Activated naive CD8-positive, alpha-beta T cell treated with anti-CD3 and anti-CD28 coated beads, Interleukin-2, amount 10 ng/mL, durations not matched to agents 7 days and 5 days (primary cell): ENCODE measurements at regions not wholly inside any gene's neighbourhood (a gene's known extent, or its start where the extent isn't known, plus 50 kb on each side); places are given as distances from the start of the nearest gene placed in this dataset.

Source experiments
- ATAC-seq: fragments of 150-1000 bp; cut with Tn5 transposase; one replicate; pipeline ENCODE4 v1.10.0; 2021; ENCODE audit warnings: low read depth, moderate library complexity
- POLR2A ChIA-PET: fragments of 350-600 bp; sonication (Branson Sonifier 250); formaldehyde crosslinking; loops from one replicate; lab custom pipeline; 2021; ENCODE audit warnings: antibody characterized with exemption; lab: Charles Lee
- DNase-seq: peaks from one replicate; pipeline ENCODE4 v3.0.0; 2021
- H3K27ac Mint-ChIP-seq: one replicate; pipeline ENCODE4 v1.8.0; 2022; ENCODE audit warnings: mild to moderate bottlenecking, mixed read lengths
- H3K27me3 Mint-ChIP-seq: one replicate; pipeline ENCODE4 v1.8.0; 2022; ENCODE audit warnings: mild to moderate bottlenecking, moderate library complexity, mixed read lengths
- H3K36me3 Mint-ChIP-seq: one replicate; pipeline ENCODE4 v1.8.0; 2021; ENCODE audit warnings: mild to moderate bottlenecking, mixed read lengths
- H3K4me1 Mint-ChIP-seq: one replicate; pipeline ENCODE4 v1.8.0; 2021; ENCODE audit warnings: mixed read lengths
- H3K4me3 Mint-ChIP-seq: one replicate; pipeline ENCODE4 v1.8.0; 2022; ENCODE audit warnings: mild to moderate bottlenecking, moderate library complexity, mixed read lengths
- H3K9me3 Mint-ChIP-seq: one replicate; pipeline ENCODE4 v1.8.0; 2021; ENCODE audit warnings: mixed read lengths

GRCh38 chr4:32950866-32951265, 2230.7 kb downstream of the PCDH7 start:
- Mint-ChIP-seq H3K9me3 (peaks cover 6% of the 10 kb centered on the region), H3K36me3 (no peaks in the 10 kb centered on the region), H3K4me1 (no peaks in the 10 kb centered on the region), H3K4me3 (no peak overlapping the region), H3K27me3 (no peaks in the 10 kb centered on the region), H3K27ac (no peak overlapping the region)
- no peak for DNase-seq
- POLR2A ChIA-PET, result no interaction called here
- ATAC-seq, result no peak

- POLR2A ChIA-PET, result no interaction called here
- H3K36me3 Mint-ChIP-seq, result no peaks in the 10 kb centered on the region
- no peak for ATAC-seq
- H3K9me3 Mint-ChIP-seq, result no peaks in the 10 kb centered on the region
- H3K4me1 Mint-ChIP-seq, result no peaks in the 10 kb centered on the region
- H3K27me3 Mint-ChIP-seq, result no peaks in the 10 kb centered on the region
- DNase-seq, result no peak
- H3K27ac Mint-ChIP-seq, result no peak overlapping the region
- no peak overlapping the region for H3K4me3 Mint-ChIP-seq
Measured at GRCh38 chr4:32958586-32958985, 2238.4 kb downstream of the PCDH7 start.

- Mint-ChIP-seq H3K4me3 (no peak overlapping the region), H3K9me3 (no peaks in the 10 kb centered on the region), H3K4me1 (no peaks in the 10 kb centered on the region), H3K36me3 (no peaks in the 10 kb centered on the region), H3K27ac (no peak overlapping the region), H3K27me3 (no peaks in the 10 kb centered on the region)
- POLR2A ChIA-PET, result no interaction called here
- ATAC-seq, result no peak
- DNase-seq, result no peak
Measured at GRCh38 chr4:32962100-32962499, 2241.9 kb downstream of the PCDH7 start.

- no peak for DNase-seq
- no peaks in the 10 kb centered on the region for H3K4me1 Mint-ChIP-seq
- H3K4me3 Mint-ChIP-seq, result no peak overlapping the region
- POLR2A ChIA-PET, result no interaction called here
- H3K9me3 Mint-ChIP-seq, result peaks cover 5% of the 10 kb centered on the region
- H3K27me3 Mint-ChIP-seq, result no peaks in the 10 kb centered on the region
- H3K36me3 Mint-ChIP-seq, result no peaks in the 10 kb centered on the region
- H3K27ac Mint-ChIP-seq, result no peak overlapping the region
- ATAC-seq, result no peak
Measured at GRCh38 chr4:32985256-32985655, 2265.1 kb downstream of the PCDH7 start.

GRCh38 chr4:32986236-32986635, 2266.1 kb downstream of the PCDH7 start:
- Mint-ChIP-seq H3K27me3 (no peaks in the 10 kb centered on the region), H3K4me1 (no peaks in the 10 kb centered on the region), H3K4me3 (no peak overlapping the region), H3K9me3 (peaks cover 5% of the 10 kb centered on the region), H3K36me3 (no peaks in the 10 kb centered on the region), H3K27ac (no peak overlapping the region)
- POLR2A ChIA-PET, result no interaction called here
- DNase-seq (no peak), ATAC-seq (no peak)

GRCh38 chr4:32987111-32987510, 2266.9 kb downstream of the PCDH7 start:
- POLR2A ChIA-PET, result no interaction called here
- Mint-ChIP-seq H3K4me1 (no peaks in the 10 kb centered on the region), H3K36me3 (no peaks in the 10 kb centered on the region), H3K4me3 (no peak overlapping the region), H3K27ac (no peak overlapping the region), H3K9me3 (peaks cover 1% of the 10 kb centered on the region), H3K27me3 (no peaks in the 10 kb centered on the region)
- DNase-seq (no peak), ATAC-seq (no peak)

DNA sequence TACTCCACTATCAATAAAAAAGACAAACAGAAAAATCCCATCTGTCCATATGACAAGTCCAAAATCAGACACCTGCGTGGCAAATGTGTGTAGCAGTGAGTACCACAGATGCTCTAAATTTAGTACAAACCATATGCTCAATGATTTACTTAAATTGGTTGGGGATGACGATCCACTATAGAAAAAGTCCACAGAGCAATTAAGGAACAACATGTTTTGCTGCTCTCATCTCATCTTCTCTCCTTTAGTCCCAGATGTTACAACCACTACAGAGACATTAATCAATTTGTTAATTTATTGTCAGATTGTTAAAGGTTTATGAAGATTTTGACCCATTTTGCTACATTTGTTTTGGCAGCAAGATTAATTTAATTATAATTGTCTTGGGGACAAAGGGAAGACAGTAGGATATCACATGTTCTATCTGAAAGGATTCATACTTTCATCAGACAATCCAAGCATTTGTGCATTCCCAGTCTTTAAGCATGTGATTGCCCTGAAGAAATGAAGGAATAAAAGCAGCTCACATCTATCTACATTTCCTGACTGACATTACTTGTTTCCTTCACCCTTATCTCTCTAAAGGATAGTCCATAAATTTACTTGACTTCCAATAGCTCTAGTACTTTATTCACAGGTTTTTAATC, 2268.1 kb downstream of the PCDH7 start:
- no peak overlapping the region for H3K27ac Mint-ChIP-seq
- POLR2A ChIA-PET, result no interaction called here

GRCh38 chr4:32991663-32992062, 2271.5 kb downstream of the PCDH7 start:
- Mint-ChIP-seq H3K27me3 (no peaks in the 10 kb centered on the region), H3K27ac (no peak overlapping the region), H3K36me3 (no peaks in the 10 kb centered on the region), H3K4me1 (no peaks in the 10 kb centered on the region), H3K4me3 (no peak overlapping the region), H3K9me3 (peaks cover 1% of the 10 kb centered on the region)
- no peak for DNase-seq
- POLR2A ChIA-PET, result no interaction called here
- ATAC-seq, result no peak

More for the DNA sequence above, 2268.1 kb downstream of the PCDH7 start:
- no peak overlapping the region for H3K4me3 Mint-ChIP-seq
- H3K36me3 Mint-ChIP-seq, result no peaks in the 10 kb centered on the region
- peaks cover 1% of the 10 kb centered on the region for H3K9me3 Mint-ChIP-seq
- no peaks in the 10 kb centered on the region for H3K27me3 Mint-ChIP-seq
- DNase-seq (no peak), ATAC-seq (no peak)
- H3K4me1 Mint-ChIP-seq, result no peaks in the 10 kb centered on the region

GRCh38 chr4:32994981-32995881, 2275.1 kb downstream of the PCDH7 start:
- Mint-ChIP-seq H3K9me3 (peaks cover 5% of the 10 kb centered on the region), H3K27ac (no peak overlapping the region), H3K36me3 (no peaks in the 10 kb centered on the region), H3K4me1 (no peaks in the 10 kb centered on the region), H3K4me3 (no peak overlapping the region), H3K27me3 (no peaks in the 10 kb centered on the region)
- ATAC-seq (no peak), DNase-seq (no peak)
- POLR2A ChIA-PET, result no interaction called here

DNA sequence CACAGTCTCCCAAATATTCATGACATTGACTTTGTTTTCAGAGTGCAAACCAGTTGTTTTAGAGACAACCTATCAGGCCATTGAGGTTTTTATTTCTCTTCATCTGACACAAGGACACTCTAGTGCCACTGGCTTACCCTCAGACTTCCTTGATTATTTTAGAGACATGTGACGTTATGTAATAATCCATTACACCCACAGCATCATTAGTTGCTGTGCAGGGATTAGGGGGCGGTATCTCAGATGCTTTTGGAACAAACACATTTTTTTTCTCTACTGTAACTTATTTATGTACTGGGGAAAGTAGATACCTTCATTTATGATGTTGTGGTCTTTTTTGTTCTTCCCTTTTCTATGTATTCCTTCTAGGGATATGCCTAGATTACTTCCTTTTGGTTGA, 2293.1 kb downstream of the PCDH7 start:
- no peak overlapping the region for H3K27ac Mint-ChIP-seq
- H3K4me1 Mint-ChIP-seq, result no peaks in the 10 kb centered on the region

GRCh38 chr4:33025236-33025635, 2305.1 kb downstream of the PCDH7 start:
- DNase-seq (no peak), ATAC-seq (no peak)
- Mint-ChIP-seq H3K27me3 (no peaks in the 10 kb centered on the region), H3K4me3 (no peak overlapping the region), H3K27ac (no peak overlapping the region), H3K4me1 (no peaks in the 10 kb centered on the region), H3K36me3 (no peaks in the 10 kb centered on the region), H3K9me3 (peaks cover 2% of the 10 kb centered on the region)
- POLR2A ChIA-PET, result no interaction called here

More for the DNA sequence above, 2293.1 kb downstream of the PCDH7 start:
- H3K9me3 Mint-ChIP-seq, result peaks cover 2% of the 10 kb centered on the region
- POLR2A ChIA-PET, result no interaction called here
- H3K27me3 Mint-ChIP-seq, result no peaks in the 10 kb centered on the region
- DNase-seq (no peak), ATAC-seq (no peak)
- no peak overlapping the region for H3K4me3 Mint-ChIP-seq
- no peaks in the 10 kb centered on the region for H3K36me3 Mint-ChIP-seq

DNA sequence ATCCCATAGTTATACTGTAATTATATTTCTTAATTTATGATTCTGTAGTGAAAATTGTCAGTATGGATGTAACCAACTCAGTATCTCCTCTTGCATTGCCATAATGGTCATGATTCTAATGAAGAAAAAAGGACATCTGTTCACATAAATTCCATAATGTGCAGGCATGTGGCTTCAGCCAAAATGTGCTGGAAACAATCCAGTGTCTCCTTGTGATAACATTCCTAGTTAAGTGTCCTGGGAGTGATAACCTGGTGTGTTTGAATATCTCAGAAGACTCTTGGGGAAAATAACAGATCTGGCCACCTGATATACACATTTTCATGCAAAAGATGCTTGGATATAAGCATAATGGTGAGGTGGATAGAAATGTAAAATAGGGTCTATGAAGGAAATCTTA, 2309.8 kb downstream of the PCDH7 start:
- Mint-ChIP-seq H3K27me3 (no peaks in the 10 kb centered on the region), H3K27ac (no peak overlapping the region), H3K4me1 (no peaks in the 10 kb centered on the region), H3K36me3 (no peaks in the 10 kb centered on the region), H3K9me3 (peaks cover 2% of the 10 kb centered on the region), H3K4me3 (no peak overlapping the region)
- POLR2A ChIA-PET, result no interaction called here
- no peak for DNase-seq
- ATAC-seq, result no peak

DNA sequence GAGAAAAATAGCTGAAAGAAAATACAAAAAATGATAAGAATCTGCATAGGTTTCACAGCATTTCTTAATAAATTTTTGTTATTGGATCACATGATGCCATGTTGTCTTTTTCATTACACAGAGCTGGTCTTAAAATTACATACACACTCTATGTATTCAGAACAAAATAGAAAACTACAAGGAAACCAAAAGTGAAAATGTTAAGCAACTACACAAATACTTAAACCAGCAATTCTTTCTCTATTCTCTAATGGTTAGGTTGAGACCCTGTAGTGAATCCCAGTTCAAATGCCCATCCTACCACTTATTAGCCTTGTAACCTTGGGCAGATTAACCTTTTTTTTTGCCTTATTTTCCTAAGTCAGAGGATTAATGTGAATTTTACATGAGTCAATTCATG, 2311.2 kb downstream of the PCDH7 start:
- POLR2A ChIA-PET, result no interaction called here
- Mint-ChIP-seq H3K27ac (no peak overlapping the region), H3K4me1 (no peaks in the 10 kb centered on the region), H3K36me3 (no peaks in the 10 kb centered on the region), H3K4me3 (no peak overlapping the region), H3K9me3 (peaks cover 2% of the 10 kb centered on the region), H3K27me3 (no peaks in the 10 kb centered on the region)
- no peak for ATAC-seq
- DNase-seq, result no peak

- POLR2A ChIA-PET, result no interaction called here
- Mint-ChIP-seq H3K9me3 (peaks cover 2% of the 10 kb centered on the region), H3K27ac (no peak overlapping the region), H3K36me3 (no peaks in the 10 kb centered on the region), H3K27me3 (no peaks in the 10 kb centered on the region), H3K4me1 (no peaks in the 10 kb centered on the region), H3K4me3 (no peak overlapping the region)
- ATAC-seq, result no peak
- DNase-seq, result no peak
Measured at GRCh38 chr4:33037464-33037863, 2317.3 kb downstream of the PCDH7 start.
